ENCODE measurements at regions not wholly inside any gene's neighbourhood (a gene's known extent, or its start where the extent isn't known, plus 50 kb on each side); places are given as distances from the start of the nearest gene placed in this dataset.

- TF ChIP-seq, protein P1, sequence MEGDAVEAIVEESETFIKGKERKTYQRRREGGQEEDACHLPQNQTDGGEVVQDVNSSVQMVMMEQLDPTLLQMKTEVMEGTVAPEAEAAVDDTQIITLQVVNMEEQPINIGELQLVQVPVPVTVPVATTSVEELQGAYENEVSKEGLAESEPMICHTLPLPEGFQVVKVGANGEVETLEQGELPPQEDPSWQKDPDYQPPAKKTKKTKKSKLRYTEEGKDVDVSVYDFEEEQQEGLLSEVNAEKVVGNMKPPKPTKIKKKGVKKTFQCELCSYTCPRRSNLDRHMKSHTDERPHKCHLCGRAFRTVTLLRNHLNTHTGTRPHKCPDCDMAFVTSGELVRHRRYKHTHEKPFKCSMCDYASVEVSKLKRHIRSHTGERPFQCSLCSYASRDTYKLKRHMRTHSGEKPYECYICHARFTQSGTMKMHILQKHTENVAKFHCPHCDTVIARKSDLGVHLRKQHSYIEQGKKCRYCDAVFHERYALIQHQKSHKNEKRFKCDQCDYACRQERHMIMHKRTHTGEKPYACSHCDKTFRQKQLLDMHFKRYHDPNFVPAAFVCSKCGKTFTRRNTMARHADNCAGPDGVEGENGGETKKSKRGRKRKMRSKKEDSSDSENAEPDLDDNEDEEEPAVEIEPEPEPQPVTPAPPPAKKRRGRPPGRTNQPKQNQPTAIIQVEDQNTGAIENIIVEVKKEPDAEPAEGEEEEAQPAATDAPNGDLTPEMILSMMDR (conservative IDR thresholded peaks at IDR 0.05) = no peak
- no peak for TF ChIP-seq EZH2 (IDR thresholded peaks at IDR 0.05; ENCODE audit: low read depth)
Observed at GRCh38 chr4:18621186-18621585, 599.6 kb upstream of the LCORL start.

All from PC-9 (cell line).